RWPE1 (cell line): ENCODE measurements at regions not wholly inside any gene's neighbourhood (a gene's known extent, or its start where the extent isn't known, plus 50 kb on each side); places are given as distances from the start of the nearest gene placed in this dataset.
"Not testable (repeated sequence)": the region's sequence is repeated elsewhere in the genome, so short reads cannot be mapped to it uniquely, and the experiment has no call there.

Experiments
- CTCF ChIA-PET: fragments of 350-600 bp; sonication (Branson Sonifier 250); formaldehyde crosslinking; extraction: SDS; loops from one replicate; lab custom pipeline; 2021; lab: Yijun Ruan, JAX
- POLR2A ChIA-PET: fragments of 400-600 bp; formaldehyde crosslinking; extraction: SDS; loops from one replicate; lab custom pipeline; 2020; ENCODE audit warnings: antibody characterized with exemption; ENCODE audit not compliant: low non-redundant PET; lab: Yijun Ruan, JAX
- DNase-seq: peaks from one replicate; pipeline ENCODE4 v3.0.0; 2012; ENCODE audit warnings: low spot score
- H3K27ac ChIP-seq: fragments of 450-650 bp; 2 replicates; pipeline ENCODE4 v1.5.1; 2017
- CTCF ChIP-seq: fragments of 450-650 bp; conservative IDR thresholded peaks from 2 replicates; pipeline ENCODE4 v1.5.1; 2017; ENCODE audit warnings: low read depth, mild to moderate bottlenecking

GRCh38 chr2:195575879-195576401, 81.1 kb upstream of the SLC39A10 start:
- TF ChIP-seq CTCF = peak; percentile 30
- ChIA-PET POLR2A (interaction anchor here (0.8 kb wide), 1 partner anchor 84 kb away, joined by 3 read pairs; no protein-coding TSS in a partner anchor), CTCF (no interaction called here)
- no peak overlapping the region for H3K27ac ChIP-seq
- peak; percentile 87 for DNase-seq

DNA sequence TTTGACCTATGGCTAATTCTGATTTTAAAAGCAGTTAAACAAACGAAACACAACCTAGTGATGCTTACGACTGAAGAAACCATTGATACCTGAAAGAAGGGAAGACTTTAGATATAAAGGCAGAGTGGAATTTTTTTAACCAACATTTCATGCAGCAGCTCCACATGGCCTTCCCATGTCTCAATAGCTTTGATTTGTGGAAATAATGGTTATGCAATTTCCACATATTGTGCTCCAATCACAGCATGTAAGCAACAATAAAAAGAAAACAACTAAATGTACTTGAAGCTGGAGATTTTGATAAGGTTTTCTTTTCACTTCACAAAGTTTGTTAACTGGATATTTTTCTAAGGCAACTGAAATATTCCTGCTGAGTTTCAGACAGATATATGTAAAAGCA, 82.0 kb upstream of the SLC39A10 start:
- DNase-seq = no peak
- no peak overlapping the region for H3K27ac ChIP-seq
- ChIA-PET CTCF (no interaction called here), POLR2A (no interaction called here)
- TF ChIP-seq CTCF = no peak

DNA sequence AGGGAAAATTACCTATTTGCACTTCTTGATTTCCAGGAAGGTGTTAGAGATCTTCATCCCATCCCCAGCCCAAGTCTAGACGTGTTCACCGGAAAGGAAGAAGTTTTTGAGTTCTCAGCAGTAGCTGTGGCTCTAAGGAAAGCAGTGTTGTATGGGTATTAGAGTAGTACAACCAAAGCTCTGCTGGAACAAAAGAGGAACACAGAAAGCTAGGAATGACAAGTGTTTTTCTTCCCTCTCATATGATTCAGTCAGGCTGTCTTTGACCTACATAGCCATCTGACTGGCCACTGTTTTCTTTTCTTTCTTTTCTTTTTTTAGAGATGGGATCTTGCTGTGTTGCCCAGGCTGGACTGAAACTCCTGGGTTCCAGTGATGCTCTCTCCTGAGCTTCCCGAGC, 82.7 kb upstream of the SLC39A10 start:
- no peak for TF ChIP-seq CTCF
- POLR2A ChIA-PET = no interaction called here
- CTCF ChIA-PET = interaction anchor here (0.6 kb wide), 1 partner anchor 109 kb away, joined by 3 read pairs; no protein-coding TSS in a partner anchor
- no peak for DNase-seq
- no peak overlapping the region for H3K27ac ChIP-seq

GRCh38 chr2:195572895-195573683, 83.9 kb upstream of the SLC39A10 start:
- no peak for DNase-seq
- ChIA-PET POLR2A (interaction anchor here (0.7 kb wide), 1 partner anchor 59 kb away, joined by 9 read pairs; no protein-coding TSS in a partner anchor), CTCF (no interaction called here)
- TF ChIP-seq CTCF = no peak
- no peak overlapping the region for H3K27ac ChIP-seq

- no peak for DNase-seq
- ChIA-PET POLR2A (no interaction called here), CTCF (interaction anchor here (0.7 kb wide), 1 partner anchor 43 kb away, joined by 3 read pairs; no protein-coding TSS in a partner anchor)
- no peak overlapping the region for H3K27ac ChIP-seq
- no peak for TF ChIP-seq CTCF
These were observed 86.7 kb upstream of the SLC39A10 start for GRCh38 chr2:195570329-195570728.

GRCh38 chr2:195569255-195569654, 87.8 kb upstream of the SLC39A10 start:
- CTCF ChIA-PET = no interaction called here

DNA sequence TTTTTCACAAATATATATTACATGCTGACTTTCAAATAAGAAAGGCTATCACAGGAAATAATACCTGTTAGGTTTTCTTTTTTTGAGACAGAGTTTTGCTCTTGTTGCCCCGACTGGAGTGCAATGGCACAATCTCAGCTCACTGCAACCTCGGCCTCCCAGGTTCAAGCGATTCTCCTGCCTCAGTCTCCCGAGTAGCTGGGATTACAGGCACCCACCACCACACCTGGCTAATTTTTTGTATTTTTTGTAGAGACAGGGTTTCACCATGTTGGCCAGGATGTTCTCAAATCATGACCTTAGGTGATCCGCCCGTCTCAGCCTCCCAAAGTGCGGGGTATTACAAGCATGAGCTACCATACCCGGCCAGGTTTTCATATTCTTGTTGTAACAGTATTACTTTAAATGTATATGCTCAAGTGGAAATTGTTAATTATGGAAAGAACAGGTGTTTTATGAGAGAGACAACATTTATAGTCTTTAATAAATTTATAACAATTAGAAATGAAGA, 92.3 kb upstream of the SLC39A10 start:
- not testable (repeated sequence) for H3K27ac ChIP-seq

More at GRCh38 chr2:195569255-195569654, 87.8 kb upstream of the SLC39A10 start:
- TF ChIP-seq CTCF = no peak
- POLR2A ChIA-PET = no interaction called here
- no peak overlapping the region for H3K27ac ChIP-seq
- no peak for DNase-seq

More for the DNA sequence above, 92.3 kb upstream of the SLC39A10 start:
- DNase-seq, POLR2A ChIA-PET: not testable (repeated sequence)
- CTCF ChIA-PET = interaction anchor here (0.6 kb wide), 1 partner anchor 47 kb away, joined by 3 read pairs; no protein-coding TSS in a partner anchor
